ENCODE measurements at regions not wholly inside any gene's neighbourhood (a gene's known extent, or its start where the extent isn't known, plus 50 kb on each side); places are given as distances from the start of the nearest gene placed in this dataset.
A peak's percentile ranks its signal among the peaks of the same experiment; 100 is the strongest.

DNA sequence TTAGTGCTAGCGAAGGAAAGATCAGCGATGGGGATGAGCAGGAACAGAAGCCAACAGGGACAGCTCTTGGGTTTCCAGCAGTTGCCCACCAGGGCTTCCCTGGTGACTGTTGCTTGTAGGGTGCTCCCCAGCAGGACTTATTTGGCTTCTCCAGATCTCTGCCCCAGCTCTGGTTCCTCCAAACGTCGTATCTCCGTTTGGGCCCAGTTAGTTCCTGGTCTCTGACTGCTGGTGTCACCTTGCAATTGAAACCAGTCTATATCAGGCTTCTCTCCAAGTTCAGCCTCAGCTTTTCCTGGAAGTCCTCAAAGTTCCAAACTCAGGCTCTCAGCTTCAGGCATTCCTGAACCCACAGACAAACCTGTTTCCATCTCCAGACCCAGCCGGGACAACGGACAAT, 70.8 kb upstream of the NXT1 start:
- DNase-seq (ENCODE audit: low spot score): no peak

- no peak for DNase-seq (ENCODE audit: low spot score)
Observed at GRCh38 chr20:23278172-23278571, 72.4 kb upstream of the NXT1 start.

DNA sequence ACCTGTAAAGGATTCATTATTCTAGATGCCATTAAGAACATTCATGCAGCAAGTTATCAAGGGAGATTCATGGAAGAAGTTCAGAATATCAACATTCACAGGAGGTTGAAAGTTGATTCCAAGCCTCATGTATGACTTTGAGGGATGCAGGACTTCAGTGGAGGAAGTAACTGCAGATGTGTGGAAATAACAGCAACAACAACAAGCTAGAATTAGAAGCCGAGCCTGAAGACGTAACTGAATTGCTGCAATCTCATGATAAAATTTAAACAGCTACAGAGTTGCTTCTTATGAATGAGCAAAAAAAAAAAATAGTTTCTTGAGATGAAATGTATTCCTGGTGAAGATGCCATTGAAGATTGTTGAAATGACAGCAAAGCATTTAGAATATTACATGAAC, 73.3 kb upstream of the NXT1 start:
- DNase-seq (ENCODE audit: low spot score): no peak

DNA sequence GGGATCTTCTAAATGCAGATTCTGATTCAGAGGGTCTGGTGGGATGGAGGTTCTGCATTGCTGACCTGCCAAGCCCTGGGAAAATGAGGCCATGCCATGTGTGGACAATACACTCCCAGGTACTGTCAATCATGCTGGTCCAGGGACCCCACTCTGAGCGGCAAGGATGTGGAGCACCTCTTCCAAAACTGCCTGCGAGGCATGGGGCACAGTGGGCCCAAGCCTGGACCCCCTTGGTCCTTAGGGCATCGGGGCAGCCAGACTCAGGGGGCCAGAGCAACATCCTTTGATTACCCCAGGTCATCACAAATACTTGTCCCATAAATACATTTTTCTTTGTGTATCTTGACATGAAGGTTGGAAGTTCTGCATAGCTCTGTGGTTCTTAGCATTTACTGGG, 76.8 kb upstream of the NXT1 start:
- no peak for DNase-seq (ENCODE audit: low spot score)

- no peak for DNase-seq (ENCODE audit: low spot score)
Observed at GRCh38 chr20:23272176-23273029, 78.2 kb upstream of the NXT1 start.

GRCh38 chr20:23270382-23270911, 80.1 kb upstream of the NXT1 start:
- no peak for DNase-seq (ENCODE audit: low spot score)

DNA sequence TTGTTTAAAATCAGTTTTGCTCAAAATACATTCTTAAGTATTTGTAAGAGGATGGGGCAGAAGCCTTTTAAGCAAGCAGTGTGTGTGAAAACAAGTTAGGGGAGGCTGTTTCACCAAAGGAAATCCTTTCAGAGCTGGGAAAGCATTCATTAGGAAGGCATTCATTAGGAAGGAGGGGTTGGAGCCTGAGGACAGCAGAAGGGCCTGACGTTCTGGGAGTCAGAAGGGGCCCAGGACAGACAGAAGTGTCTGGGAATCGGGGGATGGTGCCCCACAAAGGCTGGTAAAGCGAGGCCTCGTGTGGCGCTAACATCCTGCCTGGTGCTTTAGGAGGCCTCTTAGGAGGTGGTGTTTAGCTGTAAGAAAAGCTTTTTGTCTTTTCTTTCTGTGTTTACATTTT, 80.6 kb upstream of the NXT1 start:
- DNase-seq (ENCODE audit: low spot score): no peak

DNA sequence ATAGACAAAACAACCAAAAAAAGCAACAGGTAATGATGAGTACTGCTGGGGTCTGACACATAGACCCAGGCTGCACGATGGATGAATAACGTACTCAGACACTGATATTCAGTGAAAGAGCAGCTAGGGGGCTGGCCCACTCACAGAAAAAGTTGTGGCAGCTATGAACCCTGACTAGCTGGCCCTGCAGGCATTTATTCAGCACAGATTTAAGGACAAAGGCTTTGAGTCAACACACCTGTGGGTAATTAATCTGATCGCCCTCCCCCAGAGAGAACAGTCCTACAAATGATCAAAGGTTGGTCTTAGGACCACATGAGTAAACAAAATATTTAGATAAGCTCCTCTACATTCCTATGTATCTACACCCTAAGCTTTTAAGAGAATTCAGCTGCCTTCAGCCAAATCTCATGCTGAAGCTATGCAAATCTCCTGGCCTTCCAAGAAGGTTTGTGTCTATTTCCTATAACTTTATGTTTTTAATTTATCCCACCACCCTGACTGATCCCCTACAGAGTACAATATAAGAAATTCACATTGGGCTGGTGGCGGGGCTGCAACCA, 81.7 kb upstream of the NXT1 start:
- no peak for DNase-seq (ENCODE audit: low spot score)

GRCh38 chr20:23267909-23268308, 82.7 kb upstream of the NXT1 start:
- no peak for DNase-seq (ENCODE audit: low spot score)

GRCh38 chr20:23266530-23267398, 83.8 kb upstream of the NXT1 start:
- no peak for DNase-seq (ENCODE audit: low spot score)

DNA sequence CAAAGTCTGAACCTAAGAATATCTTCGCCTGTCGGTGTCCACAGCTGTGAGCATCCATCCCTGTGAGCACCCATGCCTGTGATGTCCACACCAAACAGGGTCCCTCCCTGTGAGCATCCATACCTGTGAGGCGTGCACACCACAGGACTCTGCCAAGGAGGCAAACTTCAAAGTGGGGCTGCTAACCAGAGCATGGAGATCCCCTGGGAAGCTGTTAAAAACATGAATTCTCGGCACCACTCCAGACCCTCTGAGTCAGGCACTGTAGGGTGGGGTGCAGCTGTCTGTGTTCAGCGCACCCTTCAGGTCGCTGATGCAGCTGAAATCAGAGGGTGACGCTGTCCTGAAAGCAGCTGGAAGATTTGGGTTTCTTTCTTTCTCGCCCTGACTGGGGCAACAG, 85.4 kb upstream of the NXT1 start:
- no peak for DNase-seq (ENCODE audit: low spot score)

DNA sequence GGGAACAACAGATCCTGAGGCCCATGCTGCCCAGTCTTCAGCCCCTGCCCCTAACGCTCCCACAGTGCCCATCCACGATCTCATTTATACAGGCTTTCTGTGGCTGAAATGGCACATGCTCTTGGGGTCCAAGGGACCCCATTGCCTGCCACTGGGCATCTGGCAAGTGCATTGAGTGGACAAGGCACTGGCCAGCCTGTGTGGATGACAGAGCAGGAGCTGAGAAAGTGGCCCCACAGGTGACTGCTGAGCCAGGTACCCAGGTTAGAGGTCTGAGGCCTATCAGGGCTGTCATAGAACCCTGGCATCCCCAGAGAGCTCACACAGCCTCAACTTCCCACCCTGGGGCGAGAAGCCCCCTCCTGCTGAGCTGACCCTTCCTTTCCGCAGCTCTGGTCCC, 86.0 kb upstream of the NXT1 start:
- DNase-seq (ENCODE audit: low spot score): no peak

GRCh38 chr20:23260181-23260840, 90.3 kb upstream of the NXT1 start:
- DNase-seq (ENCODE audit: low spot score): no peak

DNA sequence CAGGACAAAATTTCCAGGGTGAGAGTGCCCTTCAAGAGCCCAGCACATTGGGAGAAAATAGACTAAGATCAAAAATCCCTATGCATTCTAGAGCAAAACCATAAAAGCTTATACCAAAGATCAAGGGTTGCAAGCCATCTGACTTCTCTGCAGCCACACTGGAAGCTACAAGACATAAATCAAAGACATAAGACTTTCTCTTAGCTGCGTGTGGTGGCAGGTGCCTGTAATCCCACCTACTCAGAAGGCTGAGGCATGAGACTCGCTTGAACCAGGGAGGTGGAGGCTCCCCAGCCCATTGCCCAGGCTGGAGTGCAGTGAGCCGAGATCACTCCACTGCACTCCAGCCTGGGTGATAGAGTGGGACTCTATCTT, 91.9 kb upstream of the NXT1 start:
- no peak for DNase-seq (ENCODE audit: low spot score)

DNA sequence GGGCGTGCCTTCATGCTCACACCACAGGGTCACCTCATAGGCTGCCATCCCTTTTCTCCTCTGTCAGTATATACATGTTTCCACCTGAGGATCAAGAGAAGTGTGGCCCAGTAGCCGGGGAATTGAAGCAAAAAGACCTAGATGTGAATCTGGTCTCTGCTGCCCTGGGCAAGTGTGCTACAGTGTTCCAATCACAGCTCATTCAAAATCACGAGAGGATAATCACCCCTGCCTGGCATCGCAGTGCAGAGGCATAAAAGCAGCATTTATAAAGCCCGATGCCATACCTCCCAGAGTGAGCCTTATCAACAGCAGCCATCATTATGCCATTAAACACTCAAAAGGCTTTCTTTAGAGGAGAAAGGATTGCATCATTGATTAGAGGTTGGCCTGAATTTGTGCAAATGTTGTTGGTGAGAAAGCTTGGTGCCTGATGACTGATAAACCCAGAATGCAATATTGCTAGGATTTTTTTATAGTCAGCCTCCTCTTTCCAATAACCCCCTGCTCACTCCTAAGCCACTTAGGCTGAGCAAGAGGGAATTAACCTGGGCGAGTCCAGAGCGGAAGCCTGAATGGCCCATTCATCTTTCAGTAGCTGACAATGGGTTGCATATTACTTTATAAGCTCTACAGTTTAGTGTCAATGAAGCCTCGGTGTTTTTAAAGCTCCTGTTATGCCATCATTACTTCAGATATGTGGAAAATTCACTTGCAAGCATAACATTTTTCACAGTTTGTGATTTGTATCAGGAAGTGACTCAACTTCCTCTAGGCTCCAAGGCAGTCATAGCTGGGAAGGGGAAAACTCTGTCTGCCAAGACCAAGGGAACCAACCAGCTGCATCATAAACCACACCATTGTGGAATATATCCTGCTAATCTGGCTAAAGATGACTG, 92.5 kb upstream of the NXT1 start:
- DNase-seq (ENCODE audit: low spot score): peak; percentile 86

- DNase-seq (ENCODE audit: low spot score): no peak
Observed at GRCh38 chr20:23257106-23257761, 93.4 kb upstream of the NXT1 start.

DNA sequence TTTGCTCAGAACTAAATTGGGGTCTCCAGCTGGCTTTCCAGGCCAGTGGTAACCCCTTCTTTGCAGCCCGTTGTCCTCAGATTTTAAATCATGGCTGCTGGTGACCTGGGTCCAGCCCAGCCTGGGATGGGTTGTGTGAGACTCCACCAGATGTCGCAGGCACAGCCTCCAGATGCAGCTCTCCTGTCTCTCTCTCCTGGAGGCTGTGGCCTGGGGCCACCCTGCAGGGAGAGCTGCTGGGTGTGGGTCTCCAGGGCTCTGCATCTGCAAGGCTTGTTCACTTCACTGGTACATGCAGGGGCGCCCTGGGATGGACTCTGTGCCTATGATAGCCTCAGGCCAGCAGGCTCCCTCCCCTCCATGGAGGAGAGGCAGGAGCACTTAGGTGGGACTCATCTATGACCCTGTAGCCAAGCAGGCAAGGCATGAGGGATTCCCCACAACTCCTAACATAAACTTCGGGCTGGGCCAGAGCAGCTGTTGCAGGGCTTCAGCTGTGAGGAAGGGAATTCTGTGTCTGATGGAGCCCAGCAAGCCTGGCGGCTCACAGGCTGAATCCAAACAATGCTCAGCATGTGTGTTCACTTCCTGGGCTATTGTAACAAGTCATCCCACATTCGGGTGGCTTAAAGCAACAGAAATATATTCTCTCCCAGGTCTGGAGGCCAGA, 94.7 kb upstream of the NXT1 start:
- DNase-seq (ENCODE audit: low spot score): no peak

GRCh38 chr20:23255106-23255505, 95.5 kb upstream of the NXT1 start:
- DNase-seq (ENCODE audit: low spot score): no peak

GRCh38 chr20:23254505-23254904, 96.1 kb upstream of the NXT1 start:
- DNase-seq (ENCODE audit: low spot score): no peak

DNA sequence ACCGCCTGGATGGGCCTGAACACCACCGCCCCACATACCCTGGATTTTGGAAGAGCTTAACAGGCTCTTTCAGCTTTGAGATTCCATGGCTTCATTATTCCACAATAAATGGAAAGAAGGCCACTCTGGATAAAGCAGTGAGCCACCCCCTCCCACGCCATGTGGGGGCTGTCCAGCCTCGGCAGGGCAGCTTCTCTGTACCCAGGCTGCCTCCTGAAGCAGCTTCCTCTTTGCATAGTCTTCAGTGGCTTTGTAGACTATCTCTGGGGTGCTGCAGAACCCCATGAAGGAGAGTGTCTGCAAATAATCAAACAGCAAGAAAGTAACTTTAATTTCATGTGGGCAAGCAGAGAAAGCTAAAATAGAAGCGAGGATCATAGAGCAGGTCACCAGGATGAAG, 96.6 kb upstream of the NXT1 start:
- no peak for DNase-seq (ENCODE audit: low spot score)
